OCI-LY3 (cell line): ENCODE measurements at regions not wholly inside any gene's neighbourhood (a gene's known extent, or its start where the extent isn't known, plus 50 kb on each side); places are given as distances from the start of the nearest gene placed in this dataset.

Source experiments
- H2AFZ ChIP-seq: fragments of 200-600, 300-600 bp; shearing (Covaris generic); 2 replicates; pipeline ENCODE4 v1.6.0; 2014; ENCODE audit warnings: antibody characterized with exemption, low read depth, low read length
- H3K27ac ChIP-seq: fragments of 200-600, 300-600 bp; sonication (generic); 2 replicates; pipeline ENCODE4 v1.5.1; 2014; ENCODE audit warnings: mild to moderate bottlenecking, low read length, moderate library complexity, mixed read lengths
- H3K27me3 ChIP-seq: fragments of 200-600, 300-600 bp; sonication (generic); 2 replicates; pipeline ENCODE4 v1.6.1; 2014; ENCODE audit warnings: low read depth, low read length, mixed read lengths
- H3K36me3 ChIP-seq: fragments of 200-600, 300-600 bp; sonication (generic); replicated peaks from 2 replicates; pipeline ENCODE3; 2014; ENCODE audit warnings: low read depth, low read length, mixed read lengths
- H3K4me1 ChIP-seq: fragments of 300-600, 200-600 bp; sonication (generic); 2 replicates; pipeline ENCODE4 v1.6.1; 2014; ENCODE audit warnings: low read length, mixed read lengths
- H3K4me2 ChIP-seq: fragments of 200-600, 300-600 bp; sonication (generic); 2 replicates; pipeline ENCODE4 v1.6.1; 2014; ENCODE audit warnings: low read length, mixed read lengths
- H3K4me3 ChIP-seq: fragments of 300-600, 200-600 bp; sonication (generic); 2 replicates; pipeline ENCODE4 v1.5.1; 2014; ENCODE audit warnings: antibody characterized with exemption, mild to moderate bottlenecking, low read length, moderate library complexity
- H3K79me2 ChIP-seq: fragments of 300-600, 200-600 bp; shearing (Covaris generic); 2 replicates; pipeline ENCODE4 v1.6.1; 2014; ENCODE audit warnings: mild to moderate bottlenecking, low read length, mixed read lengths
- H3K9ac ChIP-seq: fragments of 300-600, 200-600 bp; shearing (Covaris generic); 2 replicates; pipeline ENCODE4 v1.6.0; 2014; ENCODE audit warnings: mild to moderate bottlenecking, low read length, moderate library complexity
- H3K9me3 ChIP-seq: fragments of 200-600, 300-600 bp; shearing (Covaris generic); 2 replicates; pipeline ENCODE4 v1.6.1; 2014; ENCODE audit warnings: low read length, mixed read lengths; ENCODE audit not compliant: insufficient read depth
- H4K20me1 ChIP-seq: fragments of 200-600, 300-600 bp; sonication (generic); 2 replicates; pipeline ENCODE4 v1.6.1; 2016; ENCODE audit warnings: low read length, mixed read lengths; ENCODE audit not compliant: insufficient read depth
- CTCF ChIP-seq: fragments of 200-600, 300-600 bp; sonication (generic); IDR thresholded peaks from 2 replicates; pipeline ENCODE4 v1.5.1; 2014; ENCODE audit warnings: antibody characterized with exemption, low read length, low read depth
- EZH2phosphoT487 ChIP-seq: fragments of 200-600 bp; shearing (Covaris generic); IDR thresholded peaks from 2 replicates; pipeline ENCODE4 v1.6.1; 2018; ENCODE audit warnings: antibody characterized with exemption, mixed run types, low read depth

- Histone ChIP-seq H3K4me3 (peak overlapping the region; percentile 70), H3K9ac (peak overlapping the region; percentile 47), H3K36me3 (no peaks in the 10 kb centered on the region), H3K4me1 (peaks cover 64% of the 10 kb centered on the region), H3K9me3 (no peaks in the 10 kb centered on the region), H2AFZ (no peak overlapping the region), H4K20me1 (peaks cover 13% of the 10 kb centered on the region; the same call in 1 of the 2 replicates), H3K79me2 (no peaks in the 10 kb centered on the region), H3K27ac (peak overlapping the region; percentile 73), H3K27me3 (peaks cover 62% of the 10 kb centered on the region), H3K4me2 (peak overlapping the region; percentile 93)
- TF ChIP-seq CTCF: 0 out of 2 replicates have a peak, but pooled peaks have one; percentile 10
- peak; percentile 94 for TF ChIP-seq EZH2phosphoT487
These were observed 355.2 kb downstream of the KCNRG start for GRCh38 chr13:50370303-50370950.

- H3K79me2 ChIP-seq: no peaks in the 10 kb centered on the region
- H3K4me2 ChIP-seq: no peak overlapping the region
- no peaks in the 10 kb centered on the region for H3K9me3 ChIP-seq
- H3K36me3 ChIP-seq: no peaks in the 10 kb centered on the region
- no peak for TF ChIP-seq CTCF
- no peak overlapping the region for H3K27ac ChIP-seq
- no peak overlapping the region for H3K9ac ChIP-seq
- H2AFZ ChIP-seq: no peak overlapping the region
- no peak overlapping the region for H3K4me3 ChIP-seq
- no peaks in the 10 kb centered on the region for H4K20me1 ChIP-seq
- H3K27me3 ChIP-seq: peaks cover 63% of the 10 kb centered on the region
- H3K4me1 ChIP-seq: peaks cover 25% of the 10 kb centered on the region
These were observed 359.3 kb downstream of the KCNRG start for GRCh38 chr13:50374517-50374916.

GRCh38 chr13:50375792-50376191 lies 360.5 kb downstream of the KCNRG start:
- Histone ChIP-seq H3K4me2 (no peak overlapping the region), H4K20me1 (no peaks in the 10 kb centered on the region), H3K27ac (no peak overlapping the region), H3K9me3 (peaks cover 7% of the 10 kb centered on the region; the same call in 1 of the 2 replicates), H3K79me2 (no peaks in the 10 kb centered on the region), H3K36me3 (peaks cover 1% of the 10 kb centered on the region), H3K9ac (no peak overlapping the region), H3K4me3 (no peak overlapping the region), H3K4me1 (peaks cover 15% of the 10 kb centered on the region), H2AFZ (no peak overlapping the region), H3K27me3 (peaks cover 60% of the 10 kb centered on the region)
- TF ChIP-seq CTCF (no peak), EZH2phosphoT487 (no peak)

GRCh38 chr13:50376895-50377575 lies 361.8 kb downstream of the KCNRG start:
- H3K27me3 ChIP-seq: peaks cover 50% of the 10 kb centered on the region
- no peak overlapping the region for H3K4me3 ChIP-seq
- H3K4me2 ChIP-seq: no peak overlapping the region
- no peaks in the 10 kb centered on the region for H3K79me2 ChIP-seq
- no peak overlapping the region for H3K27ac ChIP-seq
- H3K36me3 ChIP-seq: peaks cover 6% of the 10 kb centered on the region
- no peaks in the 10 kb centered on the region for H4K20me1 ChIP-seq
- H3K9ac ChIP-seq: no peak overlapping the region
- no peak overlapping the region for H2AFZ ChIP-seq
- TF ChIP-seq EZH2phosphoT487 (no peak), CTCF (peak; percentile 31)
- peaks cover 17% of the 10 kb centered on the region; the same call in 1 of the 2 replicates for H3K9me3 ChIP-seq
- peaks cover 4% of the 10 kb centered on the region; the same call in 1 of the 2 replicates for H3K4me1 ChIP-seq
